HG02884 (cell line): ENCODE measurements at regions not wholly inside any gene's neighbourhood (a gene's known extent, or its start where the extent isn't known, plus 50 kb on each side); places are given as distances from the start of the nearest gene placed in this dataset.
"Not testable (repeated sequence)": the region's sequence is repeated elsewhere in the genome, so short reads cannot be mapped to it uniquely, and the experiment has no call there.

ENCODE experiments used
- ATAC-seq: cut with Tn5 transposase; IDR thresholded peaks from one replicate; pipeline ENCODE4 v1.9.1; 2021; ENCODE audit warnings: mild to moderate bottlenecking, moderate library complexity; ENCODE audit not compliant: unreplicated experiment

- no peak for ATAC-seq
Observed at GRCh38 chr6:66128243-66128642, 421.2 kb upstream of the EYS start.

GRCh38 chr6:66127061-66127460 lies 420.0 kb upstream of the EYS start:
- no peak for ATAC-seq

GRCh38 chr6:66126358-66126757 lies 419.3 kb upstream of the EYS start:
- no peak for ATAC-seq

- ATAC-seq, result no peak
Observed at GRCh38 chr6:66103954-66104353, 396.9 kb upstream of the EYS start.

- ATAC-seq, result no peak
Observed at GRCh38 chr6:66103354-66103753, 396.3 kb upstream of the EYS start.

GRCh38 chr6:66096679-66097078 lies 389.7 kb upstream of the EYS start:
- no peak for ATAC-seq

GRCh38 chr6:66094615-66095014 lies 387.6 kb upstream of the EYS start:
- ATAC-seq, result no peak

GRCh38 chr6:66092306-66092705 lies 385.3 kb upstream of the EYS start:
- not testable (repeated sequence) for ATAC-seq

- ATAC-seq, result no peak
Observed at GRCh38 chr6:66086532-66086931, 379.5 kb upstream of the EYS start.

- no peak for ATAC-seq
Observed at GRCh38 chr6:66082914-66083313, 375.9 kb upstream of the EYS start.

GRCh38 chr6:66068907-66069306 lies 361.9 kb upstream of the EYS start:
- ATAC-seq, result no peak

GRCh38 chr6:66068033-66068432 lies 361.0 kb upstream of the EYS start:
- ATAC-seq, result no peak

GRCh38 chr6:66065313-66065712 lies 358.3 kb upstream of the EYS start:
- ATAC-seq, result no peak

GRCh38 chr6:66057034-66057433 lies 350.0 kb upstream of the EYS start:
- ATAC-seq, result no peak

GRCh38 chr6:66054967-66055366 lies 347.9 kb upstream of the EYS start:
- no peak for ATAC-seq

- no peak for ATAC-seq
Observed at GRCh38 chr6:66051812-66052211, 344.8 kb upstream of the EYS start.

- ATAC-seq, result no peak
Observed at GRCh38 chr6:66048684-66049474, 341.9 kb upstream of the EYS start.

GRCh38 chr6:66032626-66033025 lies 325.6 kb upstream of the EYS start:
- no peak for ATAC-seq

- ATAC-seq, result no peak
Observed at GRCh38 chr6:66029391-66029790, 322.4 kb upstream of the EYS start.

- no peak for ATAC-seq
Observed at GRCh38 chr6:65999288-65999791, 292.3 kb upstream of the EYS start.

GRCh38 chr6:65998544-65998943 lies 291.5 kb upstream of the EYS start:
- no peak for ATAC-seq

GRCh38 chr6:65997539-65997938 lies 290.5 kb upstream of the EYS start:
- ATAC-seq, result no peak

GRCh38 chr6:65996096-65996495 lies 289.1 kb upstream of the EYS start:
- no peak for ATAC-seq
